ENCODE measurements at regions not wholly inside any gene's neighbourhood (a gene's known extent, or its start where the extent isn't known, plus 50 kb on each side); places are given as distances from the start of the nearest gene placed in this dataset.

DNA sequence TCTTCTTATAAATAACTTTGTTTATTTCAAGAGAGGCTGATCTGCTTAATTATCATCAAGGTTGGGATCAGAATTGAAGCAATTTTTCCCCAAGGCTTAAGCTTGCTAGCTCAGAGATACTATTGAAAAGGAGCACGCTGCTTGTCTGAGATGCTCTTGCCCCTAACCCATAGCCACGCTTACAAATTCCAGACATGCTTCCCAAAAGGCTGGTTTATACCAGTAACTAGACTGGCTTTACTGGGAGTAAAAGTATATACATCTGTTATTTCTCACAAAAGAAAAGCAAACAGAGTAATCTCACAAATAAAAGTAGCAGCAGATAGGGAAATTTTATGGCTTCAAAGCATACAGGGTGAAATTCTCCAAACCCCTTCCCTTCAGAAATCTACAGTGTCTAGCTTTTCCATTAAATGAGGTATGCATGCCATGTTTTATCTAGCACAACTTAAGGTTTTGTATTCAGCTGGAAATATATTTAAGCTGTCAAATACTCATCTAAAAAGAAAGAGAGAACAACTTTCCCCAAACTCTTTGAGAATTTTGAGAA is 163.2 kb upstream of the TRPC7 start:
- POLR2A ChIA-PET (ENCODE audit: partially characterized antibody): no interaction called here

More for the DNA sequence above, 163.2 kb upstream of the TRPC7 start:
- no peak overlapping the region for H3K23ac ChIP-seq (ENCODE audit: insufficient read length)
- H3K79me2 ChIP-seq (ENCODE audit: control insufficient read depth in 1 of 2, insufficient read depth in 2 of 2, low read length in 2 of 2): no peaks in the 10 kb centered on the region
- no peaks in the 10 kb centered on the region for H3K23me2 ChIP-seq (ENCODE audit: low read depth, low read length)
- H3K79me1 ChIP-seq (ENCODE audit: low read depth, low read length): no peaks in the 10 kb centered on the region
- no peak overlapping the region for H3K14ac ChIP-seq (ENCODE audit: insufficient read length)
- no peak overlapping the region for H3K4me3 ChIP-seq (ENCODE audit: extremely low read depth in 1 of 4, insufficient read depth in 2 of 4, low read depth in 3 of 4, low read length in 4 of 4)
- H4K5ac ChIP-seq (ENCODE audit: insufficient read length, low read depth, low read length): no peak overlapping the region
- H2BK120ac ChIP-seq (replicated peaks; ENCODE audit: low read depth, low read length): no peak overlapping the region
- H3K4me1 ChIP-seq (replicated peaks in 1 of 4; ENCODE audit: control insufficient read depth in 3 of 4, insufficient read depth in 4 of 4, low read length in 3 of 4): peaks cover 0 to 8% (median 0%) of the 10 kb centered on the region in 4 experiments; a peak in 1 of 7 replicates
- H4K20me1 ChIP-seq (replicated peaks in 1 of 2; ENCODE audit: control insufficient read depth in 1 of 2, insufficient read depth in 2 of 2, low read length in 2 of 2): no peaks in the 10 kb centered on the region
- no peaks in the 10 kb centered on the region for H3K36me3 ChIP-seq (ENCODE audit: control insufficient read depth in 2 of 4, insufficient read depth in 4 of 4, low read length in 3 of 4)
- no peak overlapping the region for H2AK5ac ChIP-seq (ENCODE audit: low read depth, low read length)
- H2BK12ac ChIP-seq (ENCODE audit: low read depth, low read length): no peak overlapping the region
- H3K27ac ChIP-seq (ENCODE audit: low read depth, low read length): no peak overlapping the region
- CTCF ChIA-PET (ENCODE audit: partially characterized antibody): interaction anchor here (1.0 to 1.3 kb wide), 2 partner anchors 62 to 157 kb away, joined by 3 read pairs; no protein-coding TSS in a partner anchor
- H2BK20ac ChIP-seq (ENCODE audit: low read length): no peak overlapping the region
- no peaks in the 10 kb centered on the region for H3K27me3 ChIP-seq (replicated peaks in 1 of 4; ENCODE audit: control insufficient read depth in 3 of 4, extremely low read depth in 1 of 4, insufficient read depth in 3 of 4, low read length in 3 of 4)
- H4K91ac ChIP-seq (replicated peaks; ENCODE audit: insufficient read length, low read length): no peak overlapping the region
- no peak overlapping the region for H4K8ac ChIP-seq (ENCODE audit: extremely low read depth, insufficient read depth, low read length)
- no peak overlapping the region for H2AFZ ChIP-seq (ENCODE audit: low read length)
- no peak overlapping the region for H3K9ac ChIP-seq (replicated peaks in 1 of 4; ENCODE audit: extremely low read depth in 1 of 4, low read depth in 3 of 4, low read length in 3 of 4)
- H3K9me3 ChIP-seq (ENCODE audit: insufficient read depth in 2 of 2, low read depth in 1 of 2, low read length in 1 of 2): no peaks in the 10 kb centered on the region
- WGBS, 2 experiments (ENCODE audit: extremely low coverage in 1 of 2, insufficient coverage in 1 of 2, insufficient read length in 1 of 2, insufficient replicate concordance in 2 of 2, low coverage in 1 of 2, low lambda C conversion rate in 2 of 2, missing lambda C conversion rate in 1 of 2): 100% methylated on average over 2 of the region's 2 CpGs; no CpG with 5 or more reads in 1 of the 2 experiments
- no peak for TF ChIP-seq ASH2L (IDR thresholded peaks at IDR 0.05; ENCODE audit: low read length)
- no peak for TF ChIP-seq YY1 (IDR thresholded peaks at IDR 0.05; ENCODE audit: low read depth, low read length)
- TF ChIP-seq CEBPB (IDR thresholded peaks at IDR 0.05; ENCODE audit: low read depth, low read length): no peak
- no peak for TF ChIP-seq SAP30 (IDR thresholded peaks at IDR 0.05; ENCODE audit: insufficient read depth, insufficient replicate concordance, low read length)
- no peak for TF ChIP-seq JUND (IDR thresholded peaks at IDR 0.05; ENCODE audit: low read length)
- no peak for TF ChIP-seq JUN (IDR thresholded peaks at IDR 0.05; ENCODE audit: low read depth, low read length)
- no peak for TF ChIP-seq ZNF274 (IDR thresholded peaks at IDR 0.05; ENCODE audit: borderline replicate concordance, extremely low read depth, low read length)
- TF ChIP-seq, protein P1, sequence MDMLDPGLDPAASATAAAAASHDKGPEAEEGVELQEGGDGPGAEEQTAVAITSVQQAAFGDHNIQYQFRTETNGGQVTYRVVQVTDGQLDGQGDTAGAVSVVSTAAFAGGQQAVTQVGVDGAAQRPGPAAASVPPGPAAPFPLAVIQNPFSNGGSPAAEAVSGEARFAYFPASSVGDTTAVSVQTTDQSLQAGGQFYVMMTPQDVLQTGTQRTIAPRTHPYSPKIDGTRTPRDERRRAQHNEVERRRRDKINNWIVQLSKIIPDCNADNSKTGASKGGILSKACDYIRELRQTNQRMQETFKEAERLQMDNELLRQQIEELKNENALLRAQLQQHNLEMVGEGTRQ (IDR thresholded peaks at IDR 0.05; ENCODE audit: low read length): no peak
- no peak for TF ChIP-seq TAF1 (IDR thresholded peaks at IDR 0.05; ENCODE audit: low read depth, low read length)
- no peak for TF ChIP-seq TCF12 (IDR thresholded peaks at IDR 0.05; ENCODE audit: low read depth, low read length)
- no peak for TF ChIP-seq RNF2 (IDR thresholded peaks at IDR 0.05; ENCODE audit: borderline replicate concordance, low read depth, low read length, missing control alignments, poor library complexity, severe bottlenecking)
- H3K4ac ChIP-seq (replicated peaks; ENCODE audit: insufficient read length, low read depth, low read length): no peak overlapping the region
- no peak overlapping the region for H2BK15ac ChIP-seq (ENCODE audit: low read length)
- DNase-seq (ENCODE audit: low read depth in 1 of 2, low spot score in 2 of 2): no peak
- H3K4me2 ChIP-seq (ENCODE audit: insufficient read depth in 1 of 2, low read depth in 2 of 2, low read length in 2 of 2): no peak overlapping the region
- no peak overlapping the region for H3K56ac ChIP-seq (replicated peaks; ENCODE audit: insufficient read length, low read depth, low read length)
- no peak overlapping the region for H2BK5ac ChIP-seq (ENCODE audit: low read depth, low read length)
- no peak for FAIRE-seq
- H3K18ac ChIP-seq (ENCODE audit: extremely low read depth, low read length): no peak overlapping the region

Data from H1 (cell line).